ENCODE measurements at regions not wholly inside any gene's neighbourhood (a gene's known extent, or its start where the extent isn't known, plus 50 kb on each side); places are given as distances from the start of the nearest gene placed in this dataset.

GRCh38 chr7:41779918-41780317 is 77.0 kb upstream of the INHBA start:
- ChIA-PET CTCF (no interaction called here), RAD21 (ENCODE audit: low non-redundant PET in 1 of 2, low total read pairs in 2 of 2, uncharacterized antibody in 2 of 2, unreplicated experiment in 2 of 2) (no interaction called here), POLR2A (no interaction called here)
- TF ChIP-seq EZH2phosphoT487 (IDR thresholded peaks at IDR 0.05; ENCODE audit: borderline replicate concordance), result no peak
- no peak for TF ChIP-seq ZFX (IDR thresholded peaks at IDR 0.05)
- no peak for TF ChIP-seq YY1 (IDR thresholded peaks at IDR 0.05; ENCODE audit: extremely low read depth, insufficient replicate concordance, low read depth, low read length)
- no peak for TF ChIP-seq TCF7L2 (IDR thresholded peaks at IDR 0.05; ENCODE audit: borderline replicate concordance, extremely low read depth, insufficient read depth, insufficient read length)
- no peak for TF ChIP-seq EGR1 (IDR thresholded peaks at IDR 0.05; ENCODE audit: low read depth)
- TF ChIP-seq, protein P1, sequence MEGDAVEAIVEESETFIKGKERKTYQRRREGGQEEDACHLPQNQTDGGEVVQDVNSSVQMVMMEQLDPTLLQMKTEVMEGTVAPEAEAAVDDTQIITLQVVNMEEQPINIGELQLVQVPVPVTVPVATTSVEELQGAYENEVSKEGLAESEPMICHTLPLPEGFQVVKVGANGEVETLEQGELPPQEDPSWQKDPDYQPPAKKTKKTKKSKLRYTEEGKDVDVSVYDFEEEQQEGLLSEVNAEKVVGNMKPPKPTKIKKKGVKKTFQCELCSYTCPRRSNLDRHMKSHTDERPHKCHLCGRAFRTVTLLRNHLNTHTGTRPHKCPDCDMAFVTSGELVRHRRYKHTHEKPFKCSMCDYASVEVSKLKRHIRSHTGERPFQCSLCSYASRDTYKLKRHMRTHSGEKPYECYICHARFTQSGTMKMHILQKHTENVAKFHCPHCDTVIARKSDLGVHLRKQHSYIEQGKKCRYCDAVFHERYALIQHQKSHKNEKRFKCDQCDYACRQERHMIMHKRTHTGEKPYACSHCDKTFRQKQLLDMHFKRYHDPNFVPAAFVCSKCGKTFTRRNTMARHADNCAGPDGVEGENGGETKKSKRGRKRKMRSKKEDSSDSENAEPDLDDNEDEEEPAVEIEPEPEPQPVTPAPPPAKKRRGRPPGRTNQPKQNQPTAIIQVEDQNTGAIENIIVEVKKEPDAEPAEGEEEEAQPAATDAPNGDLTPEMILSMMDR (IDR thresholded peaks at IDR 0.05 in 2 of 3, conservative IDR thresholded peaks at IDR 0.05 in 1 of 3; ENCODE audit: borderline replicate concordance in 1 of 3, insufficient read depth in 1 of 3, low read depth in 2 of 3, low read length in 2 of 3), result no peak
- TF ChIP-seq SP1 (IDR thresholded peaks at IDR 0.05; ENCODE audit: low read depth), result no peak
- no peak for TF ChIP-seq RAD21 (IDR thresholded peaks at IDR 0.05; ENCODE audit: low read depth)
- TF ChIP-seq SIN3A (IDR thresholded peaks at IDR 0.05; ENCODE audit: low read depth), result no peak
- no peak for TF ChIP-seq POLR2A (IDR thresholded peaks at IDR 0.05; ENCODE audit: borderline replicate concordance, extremely low read depth, insufficient read depth, insufficient read length)
- no peak for TF ChIP-seq REST (IDR thresholded peaks at IDR 0.05; ENCODE audit: low read depth)
- TF ChIP-seq SRF (IDR thresholded peaks at IDR 0.05; ENCODE audit: low read depth), result no peak
- TF ChIP-seq POLR2AphosphoS5 (IDR thresholded peaks at IDR 0.05; ENCODE audit: low read depth, low read length), result no peak
- no peak for TF ChIP-seq JUND (IDR thresholded peaks at IDR 0.05)
- TF ChIP-seq, protein P2, sequence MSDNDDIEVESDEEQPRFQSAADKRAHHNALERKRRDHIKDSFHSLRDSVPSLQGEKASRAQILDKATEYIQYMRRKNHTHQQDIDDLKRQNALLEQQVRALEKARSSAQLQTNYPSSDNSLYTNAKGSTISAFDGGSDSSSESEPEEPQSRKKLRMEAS (IDR thresholded peaks at IDR 0.05), result no peak
- no peak for TF ChIP-seq CEBPB (IDR thresholded peaks at IDR 0.05; ENCODE audit: low read depth)
- no peak for TF ChIP-seq CBX3 (IDR thresholded peaks at IDR 0.05; ENCODE audit: low read depth)
- TF ChIP-seq FOSL1 (IDR thresholded peaks at IDR 0.05; ENCODE audit: low read depth), result no peak
- TF ChIP-seq ATF3 (IDR thresholded peaks at IDR 0.05), result no peak
- Histone ChIP-seq H3K36me3 (ENCODE audit: control insufficient read depth in 1 of 2, insufficient read depth in 2 of 2, low read length in 2 of 2) (no peaks in the 10 kb centered on the region), H3K27ac (ENCODE audit: low read depth, low read length) (no peak overlapping the region), H3K9me2 (ENCODE audit: insufficient read depth) (no peaks in the 10 kb centered on the region), H2AFZ (ENCODE audit: low read depth, low read length, poor library complexity, severe bottlenecking) (no peak overlapping the region), H3K4me2 (ENCODE audit: low read length) (no peak overlapping the region), H3K9me3 (ENCODE audit: control insufficient read depth in 1 of 2, insufficient read depth in 1 of 2, low read depth in 1 of 2, low read length in 2 of 2) (no peaks in the 10 kb centered on the region), H3K79me2 (ENCODE audit: insufficient read depth, low read length) (no peaks in the 10 kb centered on the region), H4K20me1 (ENCODE audit: insufficient read depth) (no peaks in the 10 kb centered on the region), H3K4me3 (replicated peaks in 1 of 2; ENCODE audit: low read depth in 1 of 2, low read length in 2 of 2) (no peak overlapping the region), H3K9ac (ENCODE audit: low read length) (no peak overlapping the region), H3K4me1 (ENCODE audit: control insufficient read depth in 1 of 2, insufficient read depth in 2 of 2, low read length in 2 of 2) (no peaks in the 10 kb centered on the region), H3K27me3 (ENCODE audit: insufficient read depth, low read length) (no peaks in the 10 kb centered on the region)
- intact Hi-C loops (cut with micrococcal nuclease), result no loop called here
- DNase-seq (ENCODE audit: low read depth, low spot score) (no peak), ATAC-seq (no peak)
- BruUV-seq (replicated peaks), result no TSS peak
